Right atrium auricular region (tissue), 2 donors: ENCODE measurements at regions not wholly inside any gene's neighbourhood (a gene's known extent, or its start where the extent isn't known, plus 50 kb on each side); places are given as distances from the start of the nearest gene placed in this dataset.

Experiments used
- DNase-seq: peaks from one replicate; pipeline ENCODE4 v3.0.0-alpha.2; 2019; ENCODE audit warnings: low spot score
- H3K27ac ChIP-seq, 2 donors: fragments of 200-600 bp; sonication (generic); 1 replicate in 1 of 2; 2 replicates in 1 of 2; pipeline ENCODE4 v1.5.1; 2016 to 2019
- H3K27me3 ChIP-seq, 2 donors: fragments of 200-600 bp; sonication (generic); one replicate each; pipeline versions ENCODE4 v1.5.1 to v1.6.0; 2017 to 2019
- H3K36me3 ChIP-seq: fragments of 200-600 bp; sonication (generic); one replicate; pipeline ENCODE4 v1.5.1; 2016
- H3K4me1 ChIP-seq, 2 donors: fragments of 200-600 bp; sonication (generic); one replicate each; pipeline versions ENCODE4 v1.5.1 to v1.6.0; 2017 to 2019
- H3K4me3 ChIP-seq, 2 donors: fragments of 200-600 bp; sonication (generic); 1 replicate in 1 of 2; 2 replicates in 1 of 2; pipeline ENCODE4 v1.5.1; 2017 to 2019; ENCODE audit warnings: mild to moderate bottlenecking in 1 of 2, moderate library complexity in 1 of 2
- H3K9me3 ChIP-seq, 2 donors: fragments of 200-600 bp; sonication (generic); one replicate each; pipeline ENCODE4 v1.5.1; 2019
- TF ChIP-seq, protein P1 (sequence below), 2 donors: fragments of 200-600 bp; sonication (generic); IDR thresholded peaks; one replicate each; pipeline ENCODE4 v1.5.1; 2019; ENCODE audit warnings: antibody characterized with exemption in 2 of 2

DNA sequence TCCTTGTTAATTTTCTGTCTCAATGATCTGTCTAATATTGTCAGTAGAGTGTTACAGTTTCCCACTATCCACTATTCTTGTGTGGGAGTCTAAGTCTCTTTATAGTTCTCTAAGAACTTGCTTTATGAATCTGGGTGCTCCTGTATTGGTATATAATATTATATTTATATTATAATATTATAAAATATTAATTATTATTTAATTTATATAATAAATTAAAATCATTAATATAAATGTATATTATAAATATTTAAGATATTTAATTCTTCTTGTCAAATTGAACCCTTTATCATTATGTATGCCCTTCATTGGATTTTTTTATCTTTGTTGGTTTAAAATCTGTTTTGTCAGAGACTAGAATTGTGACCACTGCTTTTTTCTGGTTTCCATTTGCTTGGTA lies 1950.2 kb upstream of the LRRTM1 start:
- Histone ChIP-seq H3K4me1 (no peaks in the 10 kb centered on the region), H3K4me3 (no peak overlapping the region), H3K27me3 (no peaks in the 10 kb centered on the region), H3K36me3 (no peaks in the 10 kb centered on the region), H3K27ac (no peak overlapping the region), H3K9me3 (peaks cover 0 to 10% of the 10 kb centered on the region in 2 donors)
- no peak for DNase-seq
- TF ChIP-seq, protein P1, sequence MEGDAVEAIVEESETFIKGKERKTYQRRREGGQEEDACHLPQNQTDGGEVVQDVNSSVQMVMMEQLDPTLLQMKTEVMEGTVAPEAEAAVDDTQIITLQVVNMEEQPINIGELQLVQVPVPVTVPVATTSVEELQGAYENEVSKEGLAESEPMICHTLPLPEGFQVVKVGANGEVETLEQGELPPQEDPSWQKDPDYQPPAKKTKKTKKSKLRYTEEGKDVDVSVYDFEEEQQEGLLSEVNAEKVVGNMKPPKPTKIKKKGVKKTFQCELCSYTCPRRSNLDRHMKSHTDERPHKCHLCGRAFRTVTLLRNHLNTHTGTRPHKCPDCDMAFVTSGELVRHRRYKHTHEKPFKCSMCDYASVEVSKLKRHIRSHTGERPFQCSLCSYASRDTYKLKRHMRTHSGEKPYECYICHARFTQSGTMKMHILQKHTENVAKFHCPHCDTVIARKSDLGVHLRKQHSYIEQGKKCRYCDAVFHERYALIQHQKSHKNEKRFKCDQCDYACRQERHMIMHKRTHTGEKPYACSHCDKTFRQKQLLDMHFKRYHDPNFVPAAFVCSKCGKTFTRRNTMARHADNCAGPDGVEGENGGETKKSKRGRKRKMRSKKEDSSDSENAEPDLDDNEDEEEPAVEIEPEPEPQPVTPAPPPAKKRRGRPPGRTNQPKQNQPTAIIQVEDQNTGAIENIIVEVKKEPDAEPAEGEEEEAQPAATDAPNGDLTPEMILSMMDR (IDR thresholded peaks at IDR 0.05), result no peak

DNA sequence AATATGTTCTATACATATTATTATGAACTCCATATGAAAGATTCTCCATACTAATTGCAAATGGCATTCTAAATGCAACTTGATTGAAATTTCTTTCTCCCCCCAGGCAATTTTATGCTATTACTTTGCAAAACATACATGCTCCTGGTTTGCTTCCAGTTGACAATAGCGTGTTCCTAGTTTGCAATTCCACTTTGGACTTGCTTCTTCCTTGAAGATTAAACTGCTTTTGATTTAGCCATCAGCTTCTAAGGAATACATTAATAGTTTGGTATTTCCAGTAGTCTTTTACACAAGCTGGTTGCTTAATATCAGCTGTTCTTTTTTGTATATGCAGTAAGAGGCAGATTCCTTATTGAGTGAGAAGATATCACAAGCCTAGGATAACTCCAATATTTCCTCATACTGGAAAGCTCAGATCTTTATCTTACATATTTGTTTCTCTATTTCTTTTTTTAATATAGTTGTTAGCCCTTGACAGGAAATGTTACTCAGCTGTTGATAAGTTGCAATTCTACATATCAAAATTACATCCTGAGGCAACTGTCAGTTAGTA lies 1941.7 kb upstream of the LRRTM1 start:
- Histone ChIP-seq H3K27me3 (no peaks in the 10 kb centered on the region), H3K4me1 (no peaks in the 10 kb centered on the region), H3K9me3 (peaks cover 0 to under 1% of the 10 kb centered on the region in 2 donors), H3K36me3 (no peaks in the 10 kb centered on the region), H3K27ac (no peak overlapping the region), H3K4me3 (no peak overlapping the region)
- no peak for DNase-seq
- TF ChIP-seq, protein P1 (IDR thresholded peaks at IDR 0.05), result no peak

DNA sequence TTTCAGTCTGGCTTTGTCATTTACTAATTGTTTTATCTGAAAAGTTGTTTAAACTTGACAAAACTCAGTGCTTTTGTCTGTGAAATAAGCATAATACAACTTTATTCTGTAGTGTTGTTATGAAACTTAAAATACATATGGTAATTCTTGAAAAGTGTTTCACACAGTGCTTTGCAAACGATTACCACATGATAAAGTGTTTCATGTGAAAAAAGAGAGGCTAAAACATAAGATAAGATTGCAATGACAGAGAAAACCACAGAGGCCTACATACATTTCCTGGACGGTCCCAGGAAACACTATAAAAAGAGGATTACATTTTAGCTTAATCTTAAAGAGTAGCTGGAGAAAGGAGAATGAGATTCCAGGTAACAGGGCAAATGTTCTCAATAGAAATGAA lies 1934.6 kb upstream of the LRRTM1 start:
- no peak overlapping the region for H3K27ac ChIP-seq
- no peak for DNase-seq
- TF ChIP-seq, protein P1 (IDR thresholded peaks at IDR 0.05), result no peak
- no peaks in the 10 kb centered on the region for H3K9me3 ChIP-seq
- H3K4me1 ChIP-seq, result no peaks in the 10 kb centered on the region
- no peaks in the 10 kb centered on the region for H3K27me3 ChIP-seq
- no peaks in the 10 kb centered on the region for H3K36me3 ChIP-seq
- H3K4me3 ChIP-seq, result no peak overlapping the region

DNA sequence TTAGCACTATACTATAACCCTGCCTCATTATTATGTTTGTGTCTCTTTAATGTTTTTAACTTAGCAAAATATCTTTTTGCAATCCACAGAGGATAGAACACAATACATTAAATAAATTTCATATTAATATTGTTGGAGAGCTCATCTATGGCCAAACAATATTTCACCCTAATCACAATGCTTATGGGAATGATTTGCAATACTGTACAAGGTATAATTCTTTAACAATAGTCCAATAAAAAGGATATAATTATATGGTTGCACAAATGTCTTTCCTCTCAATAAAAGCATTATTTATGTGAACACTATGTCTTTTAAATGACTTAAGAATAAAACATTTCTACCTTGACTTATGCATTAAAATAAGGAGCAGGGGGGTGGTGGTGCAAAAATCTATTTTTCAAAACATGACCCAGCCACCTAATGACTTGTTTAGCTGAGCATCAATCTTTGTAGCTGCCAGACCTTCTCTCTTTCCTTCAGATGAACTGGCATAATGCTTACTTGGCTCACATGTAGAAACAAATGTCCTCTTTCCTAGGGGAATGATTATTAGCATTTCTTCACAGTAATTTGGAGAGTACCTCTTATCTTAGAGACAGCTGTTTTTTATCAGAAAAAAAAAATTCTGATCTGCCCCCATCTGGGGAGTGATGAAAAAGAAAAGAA lies 1933.6 kb upstream of the LRRTM1 start:
- H3K36me3 ChIP-seq, result no peaks in the 10 kb centered on the region
- DNase-seq, result no peak
- no peaks in the 10 kb centered on the region for H3K4me1 ChIP-seq
- no peaks in the 10 kb centered on the region for H3K9me3 ChIP-seq
- no peak overlapping the region for H3K27ac ChIP-seq
- no peak overlapping the region for H3K4me3 ChIP-seq
- no peaks in the 10 kb centered on the region for H3K27me3 ChIP-seq
- TF ChIP-seq, protein P1 (IDR thresholded peaks at IDR 0.05), result no peak

DNA sequence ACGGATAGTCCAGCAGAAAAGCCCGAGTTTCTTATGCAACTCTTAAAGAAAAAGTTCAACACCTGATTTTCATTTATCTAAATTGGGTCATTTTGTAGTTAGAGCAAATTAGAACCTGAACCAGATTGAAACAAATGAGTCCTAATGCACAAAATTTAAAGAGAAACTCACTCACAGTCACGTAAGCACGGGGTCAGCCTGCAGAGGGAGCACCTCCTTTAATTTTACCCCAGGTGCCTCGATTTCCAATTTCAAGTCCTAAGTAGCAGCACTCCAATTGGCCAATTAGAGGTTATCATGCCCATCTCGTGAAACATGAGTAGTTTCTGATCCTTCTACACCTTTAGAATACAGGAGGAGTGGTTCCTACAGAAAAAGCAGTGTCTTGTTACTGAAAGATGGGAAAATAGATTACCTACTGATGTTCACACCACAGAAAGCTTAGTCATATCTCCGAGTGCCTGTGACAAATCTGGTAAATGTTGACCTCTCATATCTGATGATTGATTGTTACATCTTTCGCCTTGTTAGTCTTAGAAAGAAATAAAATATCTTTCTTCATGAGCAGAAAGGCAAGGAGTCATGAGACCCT lies 1929.8 kb upstream of the LRRTM1 start:
- Histone ChIP-seq H3K9me3 (no peaks in the 10 kb centered on the region), H3K4me3 (no peak overlapping the region), H3K27ac (no peak overlapping the region), H3K36me3 (no peaks in the 10 kb centered on the region), H3K27me3 (no peaks in the 10 kb centered on the region), H3K4me1 (no peaks in the 10 kb centered on the region)
- TF ChIP-seq, protein P1 (IDR thresholded peaks at IDR 0.05), result no peak
- DNase-seq, result no peak
